KMS-11 (cell line): ENCODE measurements at regions not wholly inside any gene's neighbourhood (a gene's known extent, or its start where the extent isn't known, plus 50 kb on each side); places are given as distances from the start of the nearest gene placed in this dataset.
"Not testable (repeated sequence)": the region's sequence is repeated elsewhere in the genome, so short reads cannot be mapped to it uniquely, and the experiment has no call there.

Source experiments
- H2AFZ ChIP-seq: fragments of 200-600 bp; sonication (generic); 2 replicates; pipeline ENCODE4 v1.6.1; 2016; ENCODE audit warnings: antibody characterized with exemption, mixed run types, low read depth
- H3K27ac ChIP-seq: fragments of 200-600 bp; sonication (generic); 2 replicates; pipeline ENCODE4 v1.6.1; 2016; ENCODE audit warnings: mild to moderate bottlenecking, mixed run types
- H3K27me3 ChIP-seq: fragments of 200-600 bp; sonication (generic); 2 replicates; pipeline ENCODE4 v1.6.1; 2017; ENCODE audit warnings: mild to moderate bottlenecking, low read depth, mixed run types, moderate library complexity; ENCODE audit not compliant: insufficient read depth
- H3K36me3 ChIP-seq: fragments of 200-600 bp; sonication (generic); 2 replicates; pipeline ENCODE4 v1.6.1; 2017; ENCODE audit warnings: mild to moderate bottlenecking, mixed run types; ENCODE audit not compliant: insufficient read depth
- H3K4me1 ChIP-seq: fragments of 200-600 bp; sonication (generic); 2 replicates; pipeline ENCODE4 v1.6.1; 2016; ENCODE audit warnings: mild to moderate bottlenecking, low read depth, mixed run types; ENCODE audit not compliant: poor library complexity, severe bottlenecking
- H3K4me2 ChIP-seq: fragments of 200-600 bp; sonication (generic); 2 replicates; pipeline ENCODE4 v1.7.0; 2016; ENCODE audit warnings: mild to moderate bottlenecking, mixed run types
- H3K4me3 ChIP-seq: fragments of 200-600 bp; sonication (generic); IDR thresholded peaks from 2 replicates; pipeline ENCODE4 v1.6.1; 2017; ENCODE audit warnings: low read depth, low read length, mixed read lengths; ENCODE audit not compliant: insufficient read depth
- H3K79me2 ChIP-seq: fragments of 200-600 bp; sonication (generic); 2 replicates; pipeline ENCODE4 v1.6.1; 2016; ENCODE audit warnings: low read depth, mixed run types; ENCODE audit not compliant: insufficient read depth
- H3K9ac ChIP-seq: fragments of 200-600 bp; sonication (generic); 2 replicates; pipeline ENCODE4 v1.6.1; 2016; ENCODE audit warnings: mild to moderate bottlenecking, mixed run types
- H4K20me1 ChIP-seq: fragments of 200-600 bp; sonication (generic); 2 replicates; pipeline ENCODE4 v1.6.1; 2016; ENCODE audit warnings: mild to moderate bottlenecking, mixed run types; ENCODE audit not compliant: insufficient read depth
- TF ChIP-seq, protein P1 (sequence below): fragments of 200-600 bp; sonication (generic); conservative IDR thresholded peaks from 2 replicates; pipeline ENCODE4 v1.6.1; 2017; ENCODE audit warnings: low read depth, mild to moderate bottlenecking, antibody characterized with exemption, low read length, moderate library complexity, mixed read lengths

DNA sequence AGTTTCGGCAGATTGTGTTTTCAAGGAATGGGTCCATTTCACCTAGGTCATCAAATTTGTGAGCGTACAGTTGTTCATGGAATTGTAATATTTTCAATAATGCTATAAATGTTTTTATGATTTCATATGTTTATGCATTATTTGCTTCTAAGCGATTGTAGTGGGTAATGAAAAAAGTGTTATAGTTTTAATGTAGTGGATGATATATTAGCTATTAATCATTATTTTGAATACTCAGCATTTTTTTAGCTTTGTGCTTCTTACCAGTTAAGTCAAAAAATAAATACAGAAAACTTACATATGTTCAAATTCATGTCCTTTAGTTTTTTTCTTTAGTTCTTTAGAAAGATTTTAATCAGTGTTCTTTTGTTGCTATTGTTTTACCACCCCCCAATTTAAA lies 677.0 kb downstream of the STK39 start:
- TF ChIP-seq, protein P1, sequence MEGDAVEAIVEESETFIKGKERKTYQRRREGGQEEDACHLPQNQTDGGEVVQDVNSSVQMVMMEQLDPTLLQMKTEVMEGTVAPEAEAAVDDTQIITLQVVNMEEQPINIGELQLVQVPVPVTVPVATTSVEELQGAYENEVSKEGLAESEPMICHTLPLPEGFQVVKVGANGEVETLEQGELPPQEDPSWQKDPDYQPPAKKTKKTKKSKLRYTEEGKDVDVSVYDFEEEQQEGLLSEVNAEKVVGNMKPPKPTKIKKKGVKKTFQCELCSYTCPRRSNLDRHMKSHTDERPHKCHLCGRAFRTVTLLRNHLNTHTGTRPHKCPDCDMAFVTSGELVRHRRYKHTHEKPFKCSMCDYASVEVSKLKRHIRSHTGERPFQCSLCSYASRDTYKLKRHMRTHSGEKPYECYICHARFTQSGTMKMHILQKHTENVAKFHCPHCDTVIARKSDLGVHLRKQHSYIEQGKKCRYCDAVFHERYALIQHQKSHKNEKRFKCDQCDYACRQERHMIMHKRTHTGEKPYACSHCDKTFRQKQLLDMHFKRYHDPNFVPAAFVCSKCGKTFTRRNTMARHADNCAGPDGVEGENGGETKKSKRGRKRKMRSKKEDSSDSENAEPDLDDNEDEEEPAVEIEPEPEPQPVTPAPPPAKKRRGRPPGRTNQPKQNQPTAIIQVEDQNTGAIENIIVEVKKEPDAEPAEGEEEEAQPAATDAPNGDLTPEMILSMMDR = no peak
- Histone ChIP-seq H3K4me1 (no peaks in the 10 kb centered on the region), H3K9ac (no peak overlapping the region), H3K36me3 (no peaks in the 10 kb centered on the region), H4K20me1 (no peaks in the 10 kb centered on the region), H3K4me2 (no peak overlapping the region), H3K79me2 (no peaks in the 10 kb centered on the region), H2AFZ (no peak overlapping the region), H3K27me3 (no peaks in the 10 kb centered on the region), H3K27ac (no peak overlapping the region), H3K4me3 (no peak overlapping the region)

DNA sequence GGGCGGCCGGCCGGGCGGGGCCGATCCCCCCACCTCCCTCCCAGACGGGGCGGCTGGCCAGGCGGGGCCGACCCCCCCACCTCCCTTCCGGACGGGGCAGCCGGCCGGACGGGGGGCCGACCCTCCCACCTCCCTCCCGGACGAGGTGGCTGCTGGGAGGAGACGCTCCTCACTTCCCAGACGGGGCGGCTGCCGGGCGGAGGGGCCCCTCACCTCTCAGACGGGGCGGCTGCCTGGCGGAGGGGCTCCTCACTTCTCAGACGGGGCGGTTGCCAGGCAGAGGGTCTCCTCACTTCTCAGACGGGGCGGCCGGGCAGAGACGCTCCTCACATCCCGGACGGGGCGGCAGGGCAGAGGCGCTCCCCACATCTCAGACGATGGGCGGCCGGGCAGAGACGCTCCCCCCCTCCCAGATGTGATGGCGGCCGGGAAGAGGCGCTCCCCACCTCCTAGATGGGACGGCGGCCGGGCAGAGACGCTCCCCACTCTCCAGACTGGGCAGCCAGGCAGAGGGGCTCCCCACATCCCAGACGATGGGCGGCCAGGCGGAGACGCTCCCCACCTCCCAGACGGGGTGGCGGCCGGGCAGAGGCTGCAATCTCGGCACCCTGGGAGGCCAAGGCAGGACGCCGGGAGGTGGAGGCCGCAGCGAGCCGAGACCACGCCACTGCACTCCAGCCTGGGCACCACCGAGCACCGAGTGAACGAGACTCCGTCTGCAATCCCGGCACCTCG lies 675.8 kb downstream of the XIRP2 start:
- not testable (repeated sequence) for H3K27me3 ChIP-seq

DNA sequence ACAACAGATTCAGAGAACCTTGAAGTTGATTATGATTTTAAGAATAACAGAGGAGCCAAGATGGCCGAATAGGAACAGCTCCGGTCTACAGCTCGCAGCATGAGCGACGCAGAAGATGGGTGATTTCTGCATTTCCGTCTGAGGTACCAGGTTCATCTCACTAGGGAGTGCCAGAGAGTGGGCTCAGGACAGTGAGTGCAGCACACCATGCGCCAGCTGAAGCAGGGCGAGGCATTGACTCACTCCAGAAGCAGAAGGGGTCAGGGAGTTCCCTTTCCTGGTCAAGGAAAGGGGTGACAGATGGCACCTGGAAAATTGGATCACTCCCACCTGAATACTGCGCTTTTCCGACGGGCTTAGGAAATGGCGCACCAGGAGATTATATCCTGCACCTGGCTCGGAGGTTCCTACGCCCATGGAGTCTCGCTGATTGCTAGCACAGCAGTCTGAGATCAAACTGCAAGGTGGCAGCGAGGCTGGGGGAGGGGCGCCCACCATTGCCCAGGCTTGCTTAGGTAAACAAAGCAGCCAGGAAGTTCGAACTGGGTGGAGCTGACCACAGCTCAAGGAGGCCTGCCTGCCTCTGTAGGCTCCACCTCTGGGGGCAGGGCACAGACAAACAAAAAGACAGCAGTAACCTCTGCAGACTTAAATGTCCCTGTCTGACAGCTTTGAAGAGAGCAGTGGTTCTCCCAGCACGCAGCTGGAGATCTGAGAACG lies 670.2 kb downstream of the XIRP2 start:
- H3K27ac ChIP-seq = peak overlapping the region; percentile 98
- H3K27me3 ChIP-seq, H3K79me2 ChIP-seq, H4K20me1 ChIP-seq, H3K4me3 ChIP-seq, H3K36me3 ChIP-seq: not testable (repeated sequence)
- H2AFZ ChIP-seq = peak overlapping the region; percentile 82
- H3K4me1 ChIP-seq = peaks cover 14% of the 10 kb centered on the region
- H3K9ac ChIP-seq = peak overlapping the region; percentile 91
- peak overlapping the region; percentile 89 for H3K4me2 ChIP-seq

More for the DNA sequence above, 675.8 kb downstream of the XIRP2 start:
- H3K4me3 ChIP-seq, H2AFZ ChIP-seq, H4K20me1 ChIP-seq, H3K9ac ChIP-seq, H3K36me3 ChIP-seq, H3K4me2 ChIP-seq, H3K27ac ChIP-seq, H3K79me2 ChIP-seq, H3K4me1 ChIP-seq: not testable (repeated sequence)

DNA sequence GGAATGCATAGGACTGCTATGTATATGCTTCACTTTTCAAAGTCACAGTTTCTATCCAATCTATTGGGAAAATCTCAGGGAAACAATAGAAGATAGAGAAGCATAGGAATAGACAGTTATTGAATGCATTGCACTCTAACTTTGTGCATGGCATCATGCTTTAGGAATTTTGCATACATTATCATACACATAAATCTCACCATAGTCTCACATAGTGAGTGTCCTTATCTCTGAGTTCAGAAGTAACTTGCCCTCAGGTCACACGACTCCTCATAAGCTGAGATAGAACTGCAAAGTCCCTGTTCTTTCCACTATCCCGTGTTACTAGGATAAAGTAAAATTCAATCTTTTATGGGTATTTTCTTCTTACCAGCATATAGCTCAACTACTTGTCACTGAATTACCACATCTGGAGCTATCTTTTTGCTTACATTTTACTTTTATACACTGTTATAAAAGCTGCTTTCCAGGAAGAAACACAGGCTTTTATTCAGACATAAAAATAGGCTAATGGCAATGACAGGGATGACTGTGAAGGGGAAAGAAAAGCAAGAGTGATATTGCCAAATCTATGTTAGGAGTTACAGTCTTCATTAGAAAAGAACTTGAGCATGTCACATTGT lies 666.9 kb downstream of the XIRP2 start:
- Histone ChIP-seq H3K27me3 (no peaks in the 10 kb centered on the region), H3K36me3 (no peaks in the 10 kb centered on the region), H3K9ac (no peak overlapping the region)

DNA sequence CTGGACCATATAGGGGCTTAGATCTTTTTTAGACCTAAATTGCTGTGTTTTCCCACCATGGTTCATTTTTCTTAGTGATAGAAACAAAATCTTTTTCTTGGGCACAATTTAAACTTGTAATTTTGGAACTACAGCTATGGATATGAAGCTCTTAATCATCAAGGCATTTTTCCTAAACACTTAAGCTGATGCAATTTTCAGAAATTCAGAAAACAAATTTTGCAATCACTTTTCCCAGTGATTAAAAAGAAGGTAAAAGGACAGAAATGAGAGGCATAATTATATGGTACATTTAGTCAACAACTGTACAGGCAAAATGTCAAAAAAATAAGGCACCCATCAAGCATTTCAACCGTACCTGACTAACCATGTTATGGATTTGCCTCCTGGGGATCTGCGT lies 665.4 kb downstream of the XIRP2 start:
- Histone ChIP-seq H3K36me3 (no peaks in the 10 kb centered on the region), H3K27ac (no peak overlapping the region), H3K4me2 (no peak overlapping the region), H3K27me3 (no peaks in the 10 kb centered on the region), H2AFZ (no peak overlapping the region), H3K4me1 (peaks cover 14% of the 10 kb centered on the region), H3K4me3 (no peak overlapping the region), H4K20me1 (no peaks in the 10 kb centered on the region), H3K9ac (no peak overlapping the region), H3K79me2 (no peaks in the 10 kb centered on the region)
- TF ChIP-seq, protein P1 = no peak

More for the DNA sequence above, 666.9 kb downstream of the XIRP2 start:
- H4K20me1 ChIP-seq = no peaks in the 10 kb centered on the region
- TF ChIP-seq, protein P1 = no peak
- H3K79me2 ChIP-seq = no peaks in the 10 kb centered on the region
- H3K4me1 ChIP-seq = peaks cover 14% of the 10 kb centered on the region
- no peak overlapping the region for H3K27ac ChIP-seq
- no peak overlapping the region for H2AFZ ChIP-seq
- H3K4me3 ChIP-seq = no peak overlapping the region
- no peak overlapping the region for H3K4me2 ChIP-seq
